ENCODE measurements at regions not wholly inside any gene's neighbourhood (a gene's known extent, or its start where the extent isn't known, plus 50 kb on each side); places are given as distances from the start of the nearest gene placed in this dataset.

DNA sequence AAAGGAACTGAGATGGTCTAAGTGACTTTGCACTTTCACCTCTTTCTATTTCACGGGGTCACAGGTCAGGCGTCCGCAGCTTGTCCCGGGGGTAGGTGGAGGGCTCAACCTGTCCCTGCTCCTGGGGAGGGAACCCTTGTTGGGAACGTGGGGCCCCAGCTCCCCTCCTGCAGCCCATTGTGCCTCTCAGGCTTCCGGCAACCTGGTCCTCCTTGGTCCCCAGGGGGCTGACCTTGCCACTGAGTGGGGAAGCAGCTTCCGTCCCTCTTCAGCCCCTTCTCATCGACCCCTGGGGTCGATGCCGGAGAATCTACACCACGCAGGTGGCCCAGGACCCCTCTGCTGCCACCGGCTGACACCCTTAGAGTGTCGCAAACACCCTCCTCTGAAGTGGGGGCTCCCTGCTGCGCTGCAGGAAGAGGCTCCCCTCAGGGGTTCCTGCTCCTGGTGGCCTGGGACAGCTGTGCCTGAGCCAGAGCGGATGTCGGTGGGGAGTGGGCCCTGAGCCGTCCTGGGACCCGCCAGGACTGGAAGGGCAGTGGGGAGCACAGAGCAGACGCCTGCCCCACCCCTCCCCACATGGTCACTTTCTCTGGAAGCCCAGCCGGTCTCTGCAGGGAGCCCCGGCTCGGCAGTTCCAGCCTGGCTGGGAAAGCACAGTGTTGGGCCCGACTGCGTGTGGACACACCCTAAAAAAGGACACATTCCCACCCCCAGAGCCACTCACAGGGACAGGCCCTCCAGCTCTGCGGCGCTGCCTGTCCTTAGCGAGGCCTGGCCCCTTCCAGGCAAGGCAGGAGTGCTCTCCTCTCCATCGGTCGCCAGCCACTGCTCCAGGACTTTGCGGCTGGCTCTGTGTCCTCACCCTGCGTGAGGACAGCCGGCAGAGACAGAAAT, 357.5 kb upstream of the SHH start:
- TF ChIP-seq, protein P1, sequence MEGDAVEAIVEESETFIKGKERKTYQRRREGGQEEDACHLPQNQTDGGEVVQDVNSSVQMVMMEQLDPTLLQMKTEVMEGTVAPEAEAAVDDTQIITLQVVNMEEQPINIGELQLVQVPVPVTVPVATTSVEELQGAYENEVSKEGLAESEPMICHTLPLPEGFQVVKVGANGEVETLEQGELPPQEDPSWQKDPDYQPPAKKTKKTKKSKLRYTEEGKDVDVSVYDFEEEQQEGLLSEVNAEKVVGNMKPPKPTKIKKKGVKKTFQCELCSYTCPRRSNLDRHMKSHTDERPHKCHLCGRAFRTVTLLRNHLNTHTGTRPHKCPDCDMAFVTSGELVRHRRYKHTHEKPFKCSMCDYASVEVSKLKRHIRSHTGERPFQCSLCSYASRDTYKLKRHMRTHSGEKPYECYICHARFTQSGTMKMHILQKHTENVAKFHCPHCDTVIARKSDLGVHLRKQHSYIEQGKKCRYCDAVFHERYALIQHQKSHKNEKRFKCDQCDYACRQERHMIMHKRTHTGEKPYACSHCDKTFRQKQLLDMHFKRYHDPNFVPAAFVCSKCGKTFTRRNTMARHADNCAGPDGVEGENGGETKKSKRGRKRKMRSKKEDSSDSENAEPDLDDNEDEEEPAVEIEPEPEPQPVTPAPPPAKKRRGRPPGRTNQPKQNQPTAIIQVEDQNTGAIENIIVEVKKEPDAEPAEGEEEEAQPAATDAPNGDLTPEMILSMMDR (IDR thresholded peaks at IDR 0.05; ENCODE audit: poor library complexity), result no peak
- TF ChIP-seq EZH2 (IDR thresholded peaks at IDR 0.05; ENCODE audit: borderline replicate concordance), result no peak
- no peak for TF ChIP-seq EZH2phosphoT487 (IDR thresholded peaks at IDR 0.05; ENCODE audit: low read depth, severe bottlenecking, unreplicated experiment)

Measured in hepatocyte (in vitro differentiated cells).